C4-2B (cell line): ENCODE measurements at regions not wholly inside any gene's neighbourhood (a gene's known extent, or its start where the extent isn't known, plus 50 kb on each side); places are given as distances from the start of the nearest gene placed in this dataset.

Experiments used
- H3K27ac ChIP-seq: fragments of 450-650 bp; 2 replicates; pipeline ENCODE4 v1.5.1; 2017
- ZFX ChIP-seq: fragments of 450-650 bp; IDR thresholded peaks from 2 replicates; pipeline ENCODE4 v1.6.1; 2017
- TF ChIP-seq, protein P1 (sequence below): fragments of 450-650 bp; conservative IDR thresholded peaks from 2 replicates; pipeline ENCODE4 v1.5.1; 2017; ENCODE audit warnings: mild to moderate bottlenecking

DNA sequence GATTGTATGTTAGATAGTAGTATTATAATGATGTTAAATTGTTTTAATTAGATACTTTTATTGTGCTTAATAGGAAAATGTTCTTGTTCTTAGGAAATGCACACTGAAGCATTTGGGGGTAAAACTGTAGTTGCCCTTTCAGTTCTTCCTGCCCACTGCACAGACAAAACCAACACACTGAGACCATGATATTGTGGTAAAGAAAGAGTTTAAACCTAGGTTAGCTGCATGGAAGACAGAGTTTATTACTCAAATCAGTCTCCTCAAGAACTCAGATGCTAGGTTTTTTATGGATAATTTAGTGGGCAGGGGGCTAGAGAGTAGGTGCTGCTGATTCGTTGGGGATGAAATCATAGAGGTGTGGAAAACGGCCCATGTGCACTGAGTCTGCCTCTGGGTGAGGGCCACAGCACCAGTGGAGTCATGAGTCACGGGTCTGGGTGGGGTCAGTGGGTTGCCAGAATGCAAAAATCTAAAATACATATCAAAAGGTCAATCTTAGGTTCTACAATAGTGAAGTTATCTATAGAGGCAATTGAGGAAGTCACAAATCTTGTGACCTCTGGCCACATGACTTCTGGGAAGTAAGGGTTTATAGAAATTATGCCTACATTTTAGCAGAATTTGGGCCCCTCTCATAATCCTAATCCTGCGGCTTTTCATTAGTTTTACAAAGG is 124.8 kb upstream of the FOXN2 start:
- no peak overlapping the region for H3K27ac ChIP-seq
- TF ChIP-seq ZFX: no peak
- TF ChIP-seq, protein P1, sequence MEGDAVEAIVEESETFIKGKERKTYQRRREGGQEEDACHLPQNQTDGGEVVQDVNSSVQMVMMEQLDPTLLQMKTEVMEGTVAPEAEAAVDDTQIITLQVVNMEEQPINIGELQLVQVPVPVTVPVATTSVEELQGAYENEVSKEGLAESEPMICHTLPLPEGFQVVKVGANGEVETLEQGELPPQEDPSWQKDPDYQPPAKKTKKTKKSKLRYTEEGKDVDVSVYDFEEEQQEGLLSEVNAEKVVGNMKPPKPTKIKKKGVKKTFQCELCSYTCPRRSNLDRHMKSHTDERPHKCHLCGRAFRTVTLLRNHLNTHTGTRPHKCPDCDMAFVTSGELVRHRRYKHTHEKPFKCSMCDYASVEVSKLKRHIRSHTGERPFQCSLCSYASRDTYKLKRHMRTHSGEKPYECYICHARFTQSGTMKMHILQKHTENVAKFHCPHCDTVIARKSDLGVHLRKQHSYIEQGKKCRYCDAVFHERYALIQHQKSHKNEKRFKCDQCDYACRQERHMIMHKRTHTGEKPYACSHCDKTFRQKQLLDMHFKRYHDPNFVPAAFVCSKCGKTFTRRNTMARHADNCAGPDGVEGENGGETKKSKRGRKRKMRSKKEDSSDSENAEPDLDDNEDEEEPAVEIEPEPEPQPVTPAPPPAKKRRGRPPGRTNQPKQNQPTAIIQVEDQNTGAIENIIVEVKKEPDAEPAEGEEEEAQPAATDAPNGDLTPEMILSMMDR: no peak

- TF ChIP-seq, protein P1: no peak
- TF ChIP-seq ZFX: no peak
- no peak overlapping the region for H3K27ac ChIP-seq
Observed at GRCh38 chr2:48190230-48190629, 124.3 kb upstream of the FOXN2 start.

DNA sequence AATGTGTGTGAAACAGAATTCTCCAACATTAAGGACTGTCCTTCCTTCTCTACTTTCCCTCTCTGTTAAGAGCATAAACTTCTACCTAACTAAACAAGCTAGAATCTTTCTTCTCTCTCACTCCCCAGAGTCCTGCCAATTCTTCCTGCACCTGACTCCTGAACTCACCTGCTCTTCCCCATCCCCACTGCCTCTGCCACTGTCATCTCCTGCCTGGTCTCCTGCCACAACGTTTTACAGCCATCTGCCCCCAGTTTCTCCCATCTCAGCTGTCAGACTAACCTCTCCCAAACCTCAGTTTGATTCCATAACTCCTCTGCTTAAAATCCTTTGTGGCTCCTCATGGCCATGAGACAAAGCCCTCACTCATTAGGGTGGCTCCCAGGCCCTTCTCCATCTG is 119.8 kb upstream of the FOXN2 start:
- no peak for TF ChIP-seq ZFX
- TF ChIP-seq, protein P1: no peak
- H3K27ac ChIP-seq: no peak overlapping the region

- no peak for TF ChIP-seq ZFX
- TF ChIP-seq, protein P1: no peak
- H3K27ac ChIP-seq: no peak overlapping the region
Observed at GRCh38 chr2:48195169-48195568, 119.3 kb upstream of the FOXN2 start.

GRCh38 chr2:48197618-48198017 is 116.9 kb upstream of the FOXN2 start:
- TF ChIP-seq ZFX: no peak
- TF ChIP-seq, protein P1: no peak
- no peak overlapping the region for H3K27ac ChIP-seq

GRCh38 chr2:48198371-48198770 is 116.1 kb upstream of the FOXN2 start:
- TF ChIP-seq, protein P1: no peak
- no peak overlapping the region for H3K27ac ChIP-seq

GRCh38 chr2:48199070-48199469 is 115.4 kb upstream of the FOXN2 start:
- no peak overlapping the region for H3K27ac ChIP-seq
- TF ChIP-seq, protein P1: no peak
- TF ChIP-seq ZFX: no peak
